IMR-90 (cell line): ENCODE measurements at regions not wholly inside any gene's neighbourhood (a gene's known extent, or its start where the extent isn't known, plus 50 kb on each side); places are given as distances from the start of the nearest gene placed in this dataset.

ENCODE experiments used
- ATAC-seq: fragments of 200-7000 bp; cut with Tn5 transposase; 2 replicates; pipeline ENCODE4 v1.9.1; 2020; ENCODE audit warnings: low read depth, mild to moderate bottlenecking, moderate library complexity
- BruUV-seq: library from RNA; stranded (reverse); fragments of 400-500 nt; replicated peaks from 2 replicates; lab custom pipeline; 2021; lab: Mats Ljungman, UMichigan
- CTCF ChIA-PET: fragments of 300-600 bp; formaldehyde crosslinking; extraction: SDS; loops from one replicate; lab custom pipeline; 2021; ENCODE audit warnings: antibody characterized with exemption; lab: Yijun Ruan, JAX
- POLR2A ChIA-PET: fragments of 300-600 bp; sonication (Branson Sonifier 250); formaldehyde crosslinking; loops from one replicate; lab custom pipeline; 2022; ENCODE audit warnings: antibody characterized with exemption; ENCODE audit not compliant: unreplicated experiment; lab: Charles Lee
- DNase-seq: peaks from one replicate; pipeline ENCODE4 v3.0.0; 2013
- H2AFZ ChIP-seq: replicated peaks from 2 replicates; pipeline ENCODE3; 2013; ENCODE audit warnings: low read length, mild to moderate bottlenecking; ENCODE audit not compliant: poor library complexity
- H2AK5ac ChIP-seq: 2 replicates; pipeline ENCODE4 v1.6.1; 2013; ENCODE audit warnings: low read depth, low read length, inconsistent platforms
- H2AK9ac ChIP-seq: replicated peaks from 2 replicates; pipeline ENCODE3; 2013; ENCODE audit warnings: mild to moderate bottlenecking, low read depth, low read length, moderate library complexity; ENCODE audit not compliant: poor library complexity
- H2BK120ac ChIP-seq: 2 replicates; pipeline ENCODE4 v1.6.1; 2013; ENCODE audit warnings: low read depth, low read length, inconsistent platforms
- H2BK15ac ChIP-seq: 3 replicates; pipeline ENCODE4 v1.6.1; 2013; ENCODE audit warnings: low read depth, low read length, inconsistent platforms
- H2BK20ac ChIP-seq: 2 replicates; pipeline ENCODE4 v1.6.1; 2013; ENCODE audit warnings: low read depth, mild to moderate bottlenecking, inconsistent platforms, low read length, moderate library complexity
- H2BK5ac ChIP-seq: 2 replicates; pipeline ENCODE4 v1.6.1; 2013; ENCODE audit warnings: mild to moderate bottlenecking, low read depth, low read length, inconsistent platforms; ENCODE audit not compliant: poor library complexity, severe bottlenecking
- H3K14ac ChIP-seq: replicated peaks from 2 replicates; pipeline ENCODE4 v1.6.1; 2013; ENCODE audit warnings: low read depth, low read length, inconsistent platforms
- H3K18ac ChIP-seq: 2 replicates; pipeline ENCODE4 v1.6.1; 2013; ENCODE audit warnings: low read depth, low read length, control low read depth
- H3K23ac ChIP-seq: 2 replicates; pipeline ENCODE4 v1.6.1; 2013; ENCODE audit warnings: low read depth, low read length, inconsistent platforms
- H3K27ac ChIP-seq: 2 replicates; pipeline ENCODE4 v1.5.1; 2013; ENCODE audit warnings: mild to moderate bottlenecking, control low read depth, low read length; ENCODE audit not compliant: insufficient read depth
- H3K27me3 ChIP-seq: 2 replicates; pipeline ENCODE4 v1.6.1; 2013; ENCODE audit warnings: low read length; ENCODE audit not compliant: control insufficient read depth, insufficient read depth
- H3K36me3 ChIP-seq: 2 replicates; pipeline ENCODE4 v1.6.1; 2013; ENCODE audit warnings: low read length, mixed read lengths; ENCODE audit not compliant: control insufficient read depth, insufficient read depth
- H3K4ac ChIP-seq: 2 replicates; pipeline ENCODE4 v1.6.1; 2013; ENCODE audit warnings: low read depth, low read length, inconsistent platforms
- H3K4me1 ChIP-seq: 2 replicates; pipeline ENCODE4 v1.6.1; 2013; ENCODE audit warnings: low read length, mixed read lengths; ENCODE audit not compliant: control insufficient read depth, insufficient read depth
- H3K4me2 ChIP-seq: 2 replicates; pipeline ENCODE4 v1.6.1; 2013; ENCODE audit warnings: low read depth, mild to moderate bottlenecking, control low read depth, low read length, moderate library complexity
- H3K4me3 ChIP-seq: 2 replicates; pipeline ENCODE4 v1.5.1; 2013; ENCODE audit warnings: low read depth, mild to moderate bottlenecking, control low read depth, low read length, moderate library complexity; ENCODE audit not compliant: insufficient read depth
- H3K56ac ChIP-seq: 2 replicates; pipeline ENCODE4 v1.6.1; 2013; ENCODE audit warnings: low read length, inconsistent platforms; ENCODE audit not compliant: insufficient read depth; ENCODE audit errors: extremely low read depth
- H3K79me1 ChIP-seq, 2 experiments: 2 replicates each; pipeline ENCODE4 v1.6.1; 2013; ENCODE audit warnings: low read length in 2 of 2, inconsistent platforms in 1 of 2, low read depth in 1 of 2
- H3K9ac ChIP-seq: 2 replicates; pipeline ENCODE4 v1.6.1; 2013; ENCODE audit warnings: low read depth, low read length, control low read depth
- H3K9me1 ChIP-seq: 2 replicates; pipeline ENCODE4 v1.6.1; 2013; ENCODE audit warnings: low read length, inconsistent platforms; ENCODE audit not compliant: insufficient read depth
- H3K9me3 ChIP-seq: 2 replicates; pipeline ENCODE4 v1.6.1; 2013; ENCODE audit warnings: low read length; ENCODE audit not compliant: control insufficient read depth, insufficient read depth
- H4K20me1 ChIP-seq: 2 replicates; pipeline ENCODE4 v1.6.1; 2013; ENCODE audit warnings: low read length, inconsistent platforms; ENCODE audit not compliant: insufficient read depth
- H4K5ac ChIP-seq: 2 replicates; pipeline ENCODE4 v1.6.1; 2013; ENCODE audit warnings: mild to moderate bottlenecking, low read depth, low read length, control low read depth
- H4K8ac ChIP-seq, 2 experiments: 2 replicates each; pipeline ENCODE4 v1.6.1; 2013; ENCODE audit warnings: low read depth in 2 of 2, low read length in 2 of 2, control low read depth in 1 of 2, inconsistent platforms in 1 of 2
- H4K91ac ChIP-seq: 2 replicates; pipeline ENCODE4 v1.6.1; 2013; ENCODE audit warnings: low read depth, low read length, inconsistent platforms; ENCODE audit not compliant: insufficient read depth
- BHLHE40 ChIP-seq: fragments of 150-350 bp; IDR thresholded peaks from 2 replicates; pipeline ENCODE4 v1.6.1; 2016; ENCODE audit warnings: mild to moderate bottlenecking, low read depth, low read length
- CHD1 ChIP-seq: IDR thresholded peaks from 2 replicates; pipeline ENCODE4 v1.6.1; 2012; ENCODE audit warnings: low read depth, low read length, improper control_type of control experiment
- FOS ChIP-seq: fragments of 150-350 bp; IDR thresholded peaks from 2 replicates; pipeline ENCODE4 v1.6.1; 2016; ENCODE audit warnings: low read depth, low read length
- MAZ ChIP-seq: IDR thresholded peaks from 2 replicates; pipeline ENCODE4 v1.6.1; 2012; ENCODE audit warnings: low read depth, mild to moderate bottlenecking, low read length, improper control_type of control experiment, moderate library complexity, borderline replicate concordance
- RAD21 ChIP-seq: IDR thresholded peaks from 2 replicates; pipeline ENCODE4 v1.6.1; 2012; ENCODE audit warnings: low read length, improper control_type of control experiment
- RFX5 ChIP-seq: IDR thresholded peaks from 2 replicates; pipeline ENCODE4 v1.8.0; 2012; ENCODE audit warnings: low read depth, mild to moderate bottlenecking, low read length, moderate library complexity
- WGBS, 2 experiments: methylation state at CpG; one replicate each; pipeline versions ENCODE4 v1.1.5 to v1.1.7; 2013; ENCODE audit warnings: missing lambda C conversion rate in 2 of 2; ENCODE audit not compliant: insufficient read length in 1 of 2; ENCODE audit errors: extremely low coverage in 2 of 2; 5-methylcytosine and 5-hydroxymethylcytosine counted together
- dilution Hi-C: fragments of 300-500 bp; cut with HindIII; formaldehyde crosslinking; loops from one replicate; pipeline ENCODE4 v1.14.3; 2018; ENCODE audit warnings: low sequenced_read_pairs; ENCODE audit not compliant: unreplicated experiment
- in situ Hi-C: fragments of 300-500 bp; cut with MboI; formaldehyde crosslinking; loops from 3 replicates; pipeline ENCODE4 v1.14.3; 2019; ENCODE audit warnings: low sequenced_read_pairs, inconsistent platforms, mixed read lengths
- intact Hi-C: fragments of 100-400 bp; cut with micrococcal nuclease; formaldehyde crosslinking; loops from 2 replicates; pipeline ENCODE4 v1.10.0; 2022
- TF ChIP-seq, protein P1 (sequence below): fragments of 150-350 bp; IDR thresholded peaks from 2 replicates; pipeline ENCODE4 v1.6.1; 2017; ENCODE audit warnings: mild to moderate bottlenecking, antibody characterized with exemption, low read length, low read depth

DNA sequence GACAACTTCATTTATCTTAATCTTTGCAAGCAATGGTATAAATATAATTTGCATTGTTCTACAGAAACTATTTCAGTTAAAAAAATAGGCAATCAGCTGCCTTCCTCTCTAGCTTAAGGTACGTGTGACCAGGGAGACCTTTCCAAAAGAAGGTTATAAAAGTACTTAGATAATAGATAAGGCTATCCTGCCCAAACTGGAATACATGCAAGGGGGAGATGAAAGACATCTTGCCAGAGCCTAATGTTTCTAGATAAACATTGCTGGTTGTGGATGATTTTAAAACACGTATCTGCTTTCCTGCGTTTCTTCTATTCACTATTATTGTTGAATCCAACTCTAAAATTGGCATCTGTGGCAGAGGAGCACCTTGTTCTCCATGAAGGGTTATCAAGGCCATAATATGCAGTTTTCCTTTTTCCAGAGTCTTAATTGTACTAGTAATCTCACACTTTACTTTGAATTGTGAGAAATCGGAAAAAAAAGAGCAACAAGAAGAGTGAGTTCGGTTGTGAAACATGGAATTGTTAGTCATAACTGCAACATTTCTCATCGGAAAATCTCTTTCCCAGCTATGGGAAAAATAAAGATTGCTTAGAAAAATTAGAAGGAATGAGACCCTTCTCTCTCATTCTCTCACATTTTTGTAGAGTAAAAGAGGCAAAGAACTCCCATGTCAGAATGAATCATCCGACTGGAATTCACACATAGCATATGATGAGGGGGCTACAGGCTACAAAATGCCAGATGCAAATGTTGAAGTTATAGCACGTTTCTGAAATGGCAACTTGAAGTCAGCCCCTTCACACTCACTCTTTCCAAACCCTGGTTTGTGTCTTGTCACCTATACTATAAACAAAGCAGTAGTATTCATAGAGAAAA is 936.1 kb upstream of the NR2F2 start (continued):
- TF ChIP-seq RFX5 (no peak), BHLHE40 (peak; percentile 68; the same call in 1 of the 2 replicates)

DNA sequence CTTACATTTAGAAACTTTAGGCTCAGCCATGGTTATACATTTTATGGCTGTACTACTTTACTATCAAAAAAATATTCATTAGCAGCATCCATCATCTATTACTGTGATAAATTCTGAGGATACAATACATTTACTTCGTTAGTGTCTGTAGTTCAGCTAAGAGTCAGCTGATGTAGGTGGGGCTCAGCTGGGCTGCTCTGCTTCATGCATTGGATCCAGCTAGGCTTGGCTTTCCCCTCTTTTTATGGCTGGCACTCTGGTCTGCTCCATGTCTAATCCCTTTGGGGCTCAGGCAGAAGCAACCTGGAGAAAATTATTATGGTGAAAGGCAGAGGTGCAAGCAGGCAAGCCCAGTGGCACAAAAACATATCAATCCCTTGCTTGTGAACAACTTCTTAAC is 930.1 kb upstream of the NR2F2 start:
- Histone ChIP-seq H3K4me1 (peaks cover 2% of the 10 kb centered on the region; the same call in 1 of the 2 replicates), H3K4me3 (no peak overlapping the region), H2BK120ac (no peak overlapping the region), H4K8ac (no peak overlapping the region), H3K9ac (no peak overlapping the region), H3K36me3 (no peaks in the 10 kb centered on the region), H3K56ac (no peak overlapping the region), H4K91ac (no peak overlapping the region), H2BK5ac (no peak overlapping the region), H3K4ac (no peak overlapping the region), H3K4me2 (no peak overlapping the region), H2BK15ac (no peak overlapping the region), H3K79me1 (no peaks in the 10 kb centered on the region), H4K20me1 (no peaks in the 10 kb centered on the region), H3K27me3 (no peaks in the 10 kb centered on the region), H3K9me3 (no peaks in the 10 kb centered on the region), H3K18ac (no peak overlapping the region), H2AFZ (no peak overlapping the region), H3K23ac (no peak overlapping the region), H2AK5ac (no peak overlapping the region), H2BK20ac (no peak overlapping the region), H3K27ac (no peak overlapping the region), H2AK9ac (no peak overlapping the region), H4K5ac (no peak overlapping the region; the same call in 1 of the 2 replicates), H3K9me1 (no peaks in the 10 kb centered on the region), H3K14ac (no peak overlapping the region)
- TF ChIP-seq MAZ (no peak), RAD21 (no peak), CHD1 (no peak), FOS (no peak), BHLHE40 (no peak)
- TF ChIP-seq, protein P1, sequence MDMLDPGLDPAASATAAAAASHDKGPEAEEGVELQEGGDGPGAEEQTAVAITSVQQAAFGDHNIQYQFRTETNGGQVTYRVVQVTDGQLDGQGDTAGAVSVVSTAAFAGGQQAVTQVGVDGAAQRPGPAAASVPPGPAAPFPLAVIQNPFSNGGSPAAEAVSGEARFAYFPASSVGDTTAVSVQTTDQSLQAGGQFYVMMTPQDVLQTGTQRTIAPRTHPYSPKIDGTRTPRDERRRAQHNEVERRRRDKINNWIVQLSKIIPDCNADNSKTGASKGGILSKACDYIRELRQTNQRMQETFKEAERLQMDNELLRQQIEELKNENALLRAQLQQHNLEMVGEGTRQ: no peak
- ATAC-seq (no peak), DNase-seq (no peak)
- intact Hi-C loops: no loop called here
- no CpG with 5 or more reads among the region's 1 CpG for WGBS, 2 experiments
- CTCF ChIA-PET: no interaction called here
- in situ Hi-C loops: no loop called here
- no TSS peak for BruUV-seq
- POLR2A ChIA-PET: no interaction called here
- dilution Hi-C loops: no loop called here
